NCI-H1105 (cell line): ENCODE measurements at regions not wholly inside any gene's neighbourhood (a gene's known extent, or its start where the extent isn't known, plus 50 kb on each side); places are given as distances from the start of the nearest gene placed in this dataset.

Source experiments
- DNase-seq: peaks from one replicate; lab custom pipeline; 2025; lab: John Stamatoyannopoulos, UW

DNA sequence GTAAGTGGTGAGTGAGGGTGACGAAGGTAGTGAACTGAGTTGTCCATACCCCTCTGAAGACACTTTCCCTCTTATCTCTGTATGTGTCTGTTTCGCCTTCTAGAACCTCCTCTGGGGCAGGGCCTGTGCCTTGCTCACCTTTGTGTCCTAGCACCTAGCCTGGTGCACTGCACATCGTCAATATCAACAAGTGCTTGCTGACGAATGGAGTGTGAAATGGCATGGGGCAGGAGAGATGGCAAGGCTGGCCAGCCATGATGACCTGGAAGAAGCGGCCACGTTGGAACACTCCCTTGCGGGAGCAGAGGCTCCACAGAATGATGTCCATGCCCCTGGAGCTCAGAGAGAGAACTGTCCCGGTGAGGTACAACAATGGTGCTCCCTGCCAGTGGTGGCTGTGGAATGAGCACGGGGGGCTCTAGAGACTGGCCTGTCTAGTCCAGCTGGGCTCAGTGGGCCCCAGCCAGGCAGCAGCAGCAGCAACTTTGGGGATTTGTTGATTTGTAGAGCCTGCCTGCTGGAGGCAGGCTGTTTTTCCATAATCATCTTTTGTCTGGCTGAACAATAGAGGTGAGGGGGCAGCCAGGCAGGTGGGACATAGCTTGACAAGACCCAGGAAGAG is 112.2 kb upstream of the PJA1 start:
- DNase-seq = no peak

DNA sequence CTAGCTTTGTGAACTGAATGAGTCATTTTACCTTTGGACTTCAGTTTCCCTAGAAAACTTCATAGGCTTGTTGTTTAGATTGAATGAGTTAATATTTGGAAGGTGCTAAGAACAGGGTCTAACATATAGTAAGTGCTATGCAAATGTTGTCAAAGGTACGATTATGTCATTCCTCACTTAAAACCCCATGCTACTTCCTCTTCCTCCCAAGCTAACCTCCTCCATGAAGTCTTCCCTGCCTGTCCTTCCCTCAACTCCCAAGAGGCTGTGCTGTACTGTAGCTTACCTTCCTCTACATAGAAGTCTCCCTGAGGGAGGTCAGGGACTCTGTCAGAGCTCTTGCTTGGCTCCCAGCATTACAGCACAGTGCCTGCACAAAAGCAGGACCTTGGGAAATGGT is 103.4 kb upstream of the PJA1 start:
- no peak for DNase-seq

DNA sequence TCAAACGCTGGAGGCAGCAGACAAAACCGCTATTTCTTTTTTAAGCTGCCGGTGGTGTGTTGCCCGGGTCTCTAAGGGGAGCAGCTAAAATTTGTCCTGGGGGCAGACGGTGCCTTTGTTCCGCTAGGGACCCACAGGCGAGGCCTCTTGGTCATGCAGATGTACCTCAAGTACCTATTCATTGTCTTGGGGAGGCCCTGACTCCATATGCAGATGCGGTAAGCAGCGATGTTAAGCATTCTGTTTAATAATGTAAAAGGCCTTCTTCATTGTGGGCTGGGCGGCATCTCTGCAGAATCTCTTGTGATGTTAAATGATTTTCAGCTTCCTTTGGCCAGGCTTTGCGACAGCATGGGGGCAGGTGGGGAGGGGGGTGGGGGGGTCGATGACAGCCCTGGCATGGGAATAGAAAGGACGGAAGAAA is 98.9 kb upstream of the PJA1 start:
- no peak for DNase-seq

DNA sequence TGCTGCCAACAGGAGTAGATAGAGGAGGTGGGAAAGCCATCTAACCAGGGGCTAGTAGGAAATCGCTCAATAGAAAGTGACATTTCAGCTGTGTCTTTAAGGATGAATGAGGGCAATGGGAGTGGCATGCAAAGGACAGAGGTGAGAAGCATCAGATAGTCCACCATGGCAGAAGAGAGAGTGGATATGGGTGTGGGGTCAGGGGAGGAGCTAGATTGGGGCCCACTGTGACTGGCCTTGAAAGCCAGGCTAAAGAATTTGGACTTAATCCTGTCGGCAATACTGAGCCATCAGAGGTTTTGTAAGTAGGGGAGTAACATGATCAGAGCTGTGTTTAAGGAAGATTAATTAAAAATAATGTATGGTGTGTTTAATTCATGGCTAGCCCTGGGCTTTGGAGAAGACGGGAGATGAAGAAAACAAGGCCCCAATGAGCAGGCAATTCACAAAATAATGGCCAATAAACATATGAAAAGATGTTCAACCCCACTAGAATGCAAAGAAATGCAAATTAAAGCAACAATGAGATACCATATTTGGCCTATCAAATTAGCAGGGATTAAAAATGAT is 98.1 kb upstream of the PJA1 start:
- no peak for DNase-seq

DNA sequence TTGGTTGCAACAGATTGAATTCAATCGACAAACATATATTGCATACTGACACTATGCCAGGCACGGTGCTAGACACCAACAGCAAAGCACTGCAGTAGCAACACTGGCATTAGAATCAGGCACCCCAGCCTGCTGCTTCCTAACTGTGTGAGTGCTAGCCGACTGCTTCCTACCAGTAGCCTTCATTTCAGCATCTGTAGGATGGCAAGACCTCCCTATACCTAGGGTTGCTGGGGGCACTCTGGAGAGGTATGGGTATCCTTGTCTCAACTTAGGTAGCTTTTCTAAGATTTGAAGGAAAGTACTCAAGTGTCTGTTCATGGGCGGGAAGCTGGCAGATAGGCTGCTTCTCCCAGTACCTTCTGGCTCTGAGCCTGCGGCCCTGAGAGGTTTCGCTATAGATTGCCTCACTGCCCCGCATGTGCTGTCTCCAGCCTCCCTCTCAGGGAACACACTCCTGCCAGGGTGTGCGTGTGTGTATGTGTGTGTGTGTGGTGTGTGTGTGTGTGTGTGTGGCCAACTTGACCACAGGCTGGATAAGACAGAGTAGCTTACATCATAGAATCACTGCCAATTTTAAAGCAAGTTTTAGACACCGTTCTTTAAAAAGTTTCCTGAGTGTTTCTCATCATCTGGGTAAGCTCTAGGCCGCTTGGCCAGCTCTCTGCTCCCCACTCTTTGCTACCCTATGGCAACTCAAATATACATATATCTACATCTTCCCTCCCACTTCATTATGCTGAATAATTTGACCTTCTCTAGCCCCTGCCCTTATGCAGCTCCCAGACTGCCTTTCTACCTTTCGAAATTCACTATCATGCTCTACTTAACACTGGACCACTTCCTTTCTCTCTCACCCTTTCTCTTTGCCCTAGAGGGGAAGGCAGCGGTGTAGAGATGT is 97.0 kb upstream of the PJA1 start:
- no peak for DNase-seq

DNA sequence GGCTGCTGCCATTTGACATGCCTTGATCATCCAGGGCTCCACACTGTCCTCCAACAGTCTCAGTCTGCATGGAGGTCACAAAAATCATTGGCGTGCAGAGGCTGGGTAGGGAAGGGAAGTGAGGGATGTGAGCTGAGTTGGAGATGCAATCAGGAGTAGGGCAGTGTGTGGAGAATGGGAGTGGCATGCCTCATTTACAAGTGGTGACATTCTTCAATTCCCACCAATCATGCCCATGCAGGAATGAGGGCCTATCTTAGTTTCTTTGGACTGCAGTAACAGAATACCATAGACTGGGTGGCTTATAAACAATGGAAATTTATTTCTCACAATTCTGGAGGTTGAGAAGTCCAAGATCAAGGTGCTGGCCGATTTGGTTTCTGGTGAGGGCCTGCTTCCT is 94.9 kb upstream of the PJA1 start:
- DNase-seq = no peak

DNA sequence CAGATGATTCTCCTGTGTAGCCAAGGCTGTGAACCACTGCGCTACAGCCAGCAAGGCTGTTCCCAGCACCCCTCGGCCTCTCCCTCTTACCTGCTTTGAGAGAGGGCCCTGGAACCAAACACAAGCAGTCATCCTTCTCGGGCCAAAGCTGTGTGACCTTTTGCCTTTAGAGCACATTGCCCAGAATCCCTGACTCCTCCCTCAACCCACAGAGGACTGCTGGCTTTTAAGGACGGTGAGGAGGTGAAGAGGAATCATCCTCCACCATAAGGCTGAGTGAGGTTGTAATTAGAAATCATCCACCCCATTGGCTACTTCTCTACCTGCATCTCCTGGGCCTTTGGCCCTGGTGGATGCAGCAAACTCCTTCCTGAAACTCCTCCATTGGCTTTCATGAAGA is 93.6 kb upstream of the PJA1 start:
- no peak for DNase-seq

DNA sequence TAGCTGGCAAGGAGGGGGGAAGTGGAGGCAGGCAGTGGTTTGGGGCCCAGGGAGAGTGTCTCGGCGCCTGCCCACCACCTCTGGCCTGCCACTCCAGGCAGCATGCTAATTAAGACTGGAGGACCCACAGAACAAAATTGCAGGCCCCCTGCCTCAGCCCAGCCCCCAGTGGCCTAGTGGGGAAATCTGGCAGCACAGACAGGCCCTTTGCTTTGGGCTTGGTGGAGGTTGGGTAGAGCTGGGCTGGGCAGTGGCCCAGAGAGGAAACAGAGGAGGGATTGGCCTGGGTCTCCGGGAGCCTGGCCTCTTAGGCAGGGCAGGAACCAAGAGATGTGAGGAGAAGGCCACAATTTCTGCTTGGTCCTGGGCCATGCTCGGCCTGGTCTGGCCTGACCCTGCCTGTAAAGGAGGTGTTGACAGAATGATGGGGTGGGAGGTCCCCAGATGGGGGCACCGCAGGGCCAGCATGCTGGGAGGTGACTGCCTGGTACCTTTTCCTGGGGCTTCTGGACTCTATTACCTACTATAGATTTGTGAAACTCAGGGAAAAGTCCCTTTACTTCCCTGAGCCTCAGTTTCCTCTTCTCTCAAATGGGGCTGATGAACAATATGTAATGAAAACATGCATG is 92.4 kb upstream of the PJA1 start:
- no peak for DNase-seq

DNA sequence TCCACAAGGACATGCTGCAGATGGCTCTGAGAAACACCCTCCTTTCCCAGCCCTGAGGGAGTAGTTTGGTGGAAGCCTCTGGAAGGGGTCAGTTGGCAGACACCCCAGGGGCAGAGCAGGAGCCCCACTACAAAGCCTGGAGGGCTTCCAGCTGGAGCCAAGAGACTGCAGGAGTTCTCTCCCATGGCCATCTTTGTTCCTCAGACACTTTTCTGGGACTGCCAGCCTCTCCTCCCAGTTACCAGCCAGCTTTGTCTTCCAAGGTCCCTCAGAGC is 91.0 kb upstream of the PJA1 start:
- no peak for DNase-seq

DNA sequence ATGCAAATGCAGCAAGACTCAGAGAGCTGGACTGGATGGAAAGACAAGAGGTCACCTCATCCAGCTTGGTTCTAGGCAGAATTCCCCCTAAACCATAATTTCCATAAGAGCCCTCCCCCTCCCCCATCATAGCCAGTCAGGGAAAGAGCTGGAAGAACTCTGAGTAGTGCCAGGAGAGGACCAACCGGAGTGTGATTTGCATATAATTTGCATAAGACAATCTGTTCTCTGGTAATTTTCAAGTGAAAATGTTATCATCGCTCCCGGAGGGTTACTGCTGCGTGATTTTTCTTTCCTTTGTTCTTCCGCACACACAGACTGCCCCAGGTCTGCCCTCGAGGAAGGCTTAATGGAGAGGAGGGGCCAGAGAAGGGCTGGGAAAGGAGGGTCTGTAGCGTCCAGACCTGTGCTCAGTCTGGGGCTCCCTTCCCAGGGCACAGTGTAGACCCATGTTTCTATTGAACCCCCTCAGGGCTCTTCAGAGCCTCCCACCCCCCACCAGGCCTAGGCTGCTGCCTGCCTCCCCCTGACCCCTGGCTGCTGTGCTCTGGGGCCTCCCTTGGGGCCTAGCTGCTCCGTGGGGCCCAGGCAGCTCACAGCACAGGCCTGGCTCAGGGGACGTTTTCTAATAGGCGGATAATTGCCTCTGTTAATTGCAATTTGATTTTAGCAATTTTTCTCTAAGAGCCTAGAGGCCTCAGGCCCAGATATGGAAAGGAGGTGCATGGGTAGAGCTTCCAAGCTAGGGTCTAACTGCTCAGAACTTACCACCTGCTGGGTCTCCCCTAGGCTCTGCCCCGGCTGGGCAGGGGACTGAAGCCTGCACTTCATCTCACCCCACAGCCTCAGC is 90.4 kb upstream of the PJA1 start:
- DNase-seq = no peak

DNA sequence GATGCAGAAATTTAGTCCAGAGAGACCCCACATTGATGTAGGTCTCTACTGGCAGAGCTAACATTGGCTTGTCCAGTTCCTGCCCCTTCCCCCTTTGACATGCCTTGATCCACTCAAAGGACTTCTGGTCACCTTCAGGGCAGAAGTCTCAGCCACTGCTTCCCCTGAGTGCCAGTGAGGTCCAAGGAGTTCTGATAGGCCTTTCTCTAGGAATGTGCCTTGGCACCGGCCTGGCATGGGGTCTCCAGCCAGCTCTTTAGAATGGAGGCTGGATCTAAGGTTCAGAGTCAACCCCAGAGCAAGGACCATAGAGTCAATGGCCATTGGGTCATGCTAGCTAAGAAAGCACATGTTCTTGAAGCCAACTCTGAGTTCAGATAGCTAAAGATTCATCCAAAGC is 88.6 kb upstream of the PJA1 start:
- no peak for DNase-seq

DNA sequence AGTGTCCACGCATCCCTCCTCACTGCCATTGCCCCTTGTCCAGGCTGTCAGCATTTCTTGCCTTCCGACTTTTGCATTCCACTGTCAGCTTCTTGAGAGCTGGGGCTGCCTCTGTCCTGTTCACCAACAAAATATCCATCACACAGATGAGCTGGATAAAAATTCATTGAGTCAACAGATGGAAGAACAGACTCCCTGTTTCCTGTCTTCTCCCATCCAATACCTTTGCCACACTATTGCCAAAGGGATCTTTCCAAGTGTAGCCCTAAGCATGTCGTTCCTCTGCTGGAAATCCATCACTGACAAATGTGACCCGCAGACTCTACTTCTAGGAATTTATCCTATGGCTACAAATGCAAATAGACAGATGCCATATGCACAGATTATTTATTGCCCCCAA is 78.0 kb upstream of the PJA1 start:
- no peak for DNase-seq

DNA sequence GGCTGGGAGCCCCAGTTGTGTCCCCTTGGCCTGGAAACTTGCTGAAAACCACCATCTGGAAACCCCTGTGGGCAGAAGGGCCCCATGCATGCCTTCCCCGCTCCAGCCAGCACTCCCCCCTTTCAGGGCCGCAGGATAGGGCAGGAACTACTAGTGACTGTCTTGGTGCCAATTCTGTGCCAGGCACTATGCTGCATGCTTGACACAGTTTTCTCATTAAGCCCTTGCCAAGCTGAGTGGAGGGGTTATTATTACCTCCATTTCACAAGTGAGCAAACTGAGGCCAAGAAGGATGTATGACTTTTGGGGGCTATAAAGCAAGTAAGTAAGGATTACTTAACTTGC is 73.6 kb upstream of the PJA1 start:
- no peak for DNase-seq

DNA sequence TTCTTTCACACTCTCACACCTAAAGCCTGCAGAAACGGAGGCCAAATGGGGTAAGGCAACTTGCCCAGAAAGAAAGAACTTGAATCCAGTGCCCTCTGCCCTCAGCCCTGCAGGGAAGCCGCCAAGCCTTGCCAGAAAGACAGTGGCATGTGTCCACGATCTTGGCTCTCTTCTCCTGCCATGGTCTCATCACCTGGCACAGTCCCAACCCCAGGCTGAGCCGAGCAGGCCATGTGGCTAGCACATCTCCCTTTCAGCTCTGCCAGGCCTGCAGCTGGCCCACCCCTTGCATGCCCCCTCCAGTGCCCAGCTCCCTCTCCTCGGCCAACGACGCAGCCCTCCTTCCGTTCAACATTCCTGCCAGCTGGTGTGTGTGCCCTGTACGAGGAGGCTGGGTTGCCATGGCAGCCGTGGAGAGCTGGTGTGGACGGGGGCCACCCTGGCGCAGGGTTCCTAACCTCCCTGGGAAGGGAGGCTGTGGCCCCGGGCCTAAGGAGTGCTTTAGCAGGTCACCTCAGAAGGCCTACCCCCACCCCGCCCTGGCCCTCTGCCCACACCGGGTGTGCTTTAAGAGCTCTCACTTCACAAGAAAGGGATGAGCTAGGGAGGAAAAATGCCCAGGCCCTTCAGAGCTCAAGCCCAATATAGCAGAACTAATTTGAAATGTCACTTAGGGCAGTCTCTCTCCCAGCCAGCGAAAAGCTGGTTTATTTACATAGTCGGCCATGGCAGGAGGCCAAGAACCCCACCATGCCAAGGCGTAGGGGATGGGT is 73.0 kb upstream of the PJA1 start:
- DNase-seq = peak; percentile 68

DNA sequence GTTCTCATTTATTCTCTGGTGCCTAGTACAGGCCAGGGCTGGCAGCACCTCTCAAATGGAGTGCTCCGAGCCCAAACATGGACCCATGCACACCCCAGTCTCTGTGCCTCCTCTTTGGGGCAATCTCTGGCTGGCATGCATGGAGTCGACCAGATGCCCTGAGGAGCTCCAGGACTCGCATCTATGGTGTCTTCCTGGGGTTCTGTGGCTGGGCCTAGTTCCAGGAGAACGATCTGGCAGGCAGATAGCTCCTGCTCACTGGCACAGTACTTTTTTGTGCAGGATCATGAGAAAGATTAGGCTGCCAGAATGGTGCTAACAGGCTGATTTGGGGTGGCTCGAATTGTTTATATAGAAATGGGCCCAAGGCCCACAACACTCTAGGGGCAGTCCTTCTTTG is 72.0 kb upstream of the PJA1 start:
- DNase-seq = no peak

DNA sequence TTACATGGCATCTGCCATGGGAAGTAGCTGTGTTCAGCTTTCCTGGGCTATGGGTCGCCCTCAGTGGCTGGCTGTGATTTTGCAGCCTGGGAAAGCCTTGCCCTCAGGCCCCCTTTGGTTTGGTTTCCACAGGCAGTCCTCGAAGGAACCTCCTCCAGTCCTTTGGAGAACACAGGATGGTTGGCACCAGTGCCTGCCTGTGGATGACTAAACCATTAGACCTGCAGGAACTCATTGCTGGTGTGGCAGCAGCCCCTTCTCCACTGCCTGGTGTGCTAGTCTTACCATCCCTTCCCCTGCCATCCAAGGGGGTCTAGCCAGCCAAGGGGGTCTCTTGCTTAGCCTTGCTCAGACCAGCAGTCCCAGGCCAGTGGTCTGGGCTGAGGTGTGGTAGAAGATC is 71.4 kb upstream of the PJA1 start:
- DNase-seq = no peak

DNA sequence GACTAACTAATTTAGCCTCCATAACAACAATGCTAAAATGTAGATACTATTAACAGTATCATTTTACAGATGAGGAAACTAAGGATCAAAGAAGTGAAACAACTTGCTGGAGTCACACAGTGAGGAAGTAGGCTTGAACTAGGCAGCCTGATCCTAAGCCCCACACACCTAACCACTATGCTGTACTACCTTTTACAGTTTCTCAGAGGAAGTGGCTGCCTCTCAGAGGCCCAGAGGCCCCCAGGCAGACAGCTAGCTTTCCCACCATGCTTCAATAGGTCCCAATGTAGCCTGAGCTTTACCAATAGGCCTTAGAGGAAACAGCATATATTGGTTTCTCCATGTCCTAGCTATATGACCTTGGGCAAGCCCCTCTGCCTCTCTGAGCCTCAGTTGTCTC is 69.4 kb upstream of the PJA1 start:
- no peak for DNase-seq

DNA sequence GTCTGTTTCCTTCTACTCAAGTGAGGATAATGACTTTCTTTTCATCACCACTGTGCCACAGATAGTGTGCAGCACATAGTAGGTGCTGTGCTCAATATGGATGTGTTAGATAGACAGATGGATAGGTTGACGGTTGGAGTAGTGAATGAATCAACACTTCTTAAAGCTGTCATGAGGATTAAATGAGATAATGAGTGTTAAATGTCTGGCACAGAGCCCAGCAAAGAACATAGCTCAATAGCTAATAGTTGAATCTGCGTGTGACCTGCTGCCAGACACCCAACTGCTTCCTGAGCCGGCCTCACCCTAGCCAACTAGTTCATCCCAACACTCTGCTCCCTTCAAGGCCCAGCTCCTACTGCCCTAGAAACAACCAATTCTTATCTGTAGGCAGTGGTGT is 67.7 kb upstream of the PJA1 start:
- peak; percentile 12 for DNase-seq

DNA sequence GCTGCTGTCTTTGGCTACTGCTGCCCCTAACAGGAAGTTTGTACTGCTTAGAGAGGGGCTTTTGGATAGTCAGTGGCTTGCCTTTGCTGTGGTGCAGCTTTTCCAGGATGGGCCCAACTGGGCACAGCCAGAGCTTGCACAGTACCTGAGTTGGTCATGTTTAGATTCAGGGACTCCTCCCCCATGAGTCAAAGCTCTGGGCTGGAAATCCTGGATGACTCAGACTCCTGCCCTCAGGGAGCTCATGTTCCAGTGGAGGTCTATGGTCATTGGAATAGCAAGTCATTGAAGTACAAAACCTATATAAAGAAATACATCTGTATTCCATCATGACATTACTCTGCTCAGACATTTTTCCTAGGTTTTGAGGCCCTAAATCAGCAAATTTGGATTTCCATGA is 66.7 kb upstream of the PJA1 start:
- no peak for DNase-seq

DNA sequence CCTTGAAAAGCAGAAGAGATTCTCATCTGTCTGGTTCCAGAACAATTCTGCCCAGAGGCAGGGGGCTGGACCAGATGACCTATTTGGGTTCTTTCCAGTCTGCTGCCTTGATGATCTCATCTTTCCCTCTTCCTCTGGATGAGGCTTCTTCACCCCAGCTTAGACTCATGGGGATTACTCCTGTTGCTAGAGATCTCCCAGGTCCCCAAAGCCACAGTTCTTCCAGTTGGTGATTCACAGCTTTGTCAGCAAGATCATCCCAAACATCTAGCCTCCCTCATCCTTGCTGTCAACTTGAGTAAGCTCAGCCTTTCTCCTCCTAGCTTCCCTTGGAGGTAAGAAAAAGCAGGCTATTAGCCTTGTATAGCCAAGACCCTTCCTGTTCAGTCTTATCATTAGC is 64.2 kb upstream of the PJA1 start:
- DNase-seq = no peak

DNA sequence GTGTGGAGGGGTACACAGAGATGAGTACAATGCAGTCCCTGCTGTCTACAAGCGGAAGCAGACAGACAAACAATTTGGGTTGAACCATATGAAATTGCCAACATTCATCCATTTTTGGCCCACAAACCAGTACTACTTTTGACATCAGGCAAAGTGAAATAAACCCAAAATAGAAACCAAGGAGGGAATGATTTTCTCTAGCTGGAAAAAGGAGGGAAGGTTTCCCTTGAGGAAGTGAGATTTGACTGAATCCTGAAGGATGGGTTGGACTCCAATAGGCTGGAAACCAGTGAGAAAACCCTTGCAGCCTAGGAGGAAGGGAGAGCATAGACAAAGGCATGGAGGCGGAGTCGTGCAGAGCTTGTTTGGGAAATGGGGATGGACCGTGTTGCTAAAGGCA is 63.5 kb upstream of the PJA1 start:
- no peak for DNase-seq
